Activated CD8-positive, alpha-beta T cell treated with anti-CD3 and anti-CD28 coated beads for 36 hours (primary cell): ENCODE measurements at regions not wholly inside any gene's neighbourhood (a gene's known extent, or its start where the extent isn't known, plus 50 kb on each side); places are given as distances from the start of the nearest gene placed in this dataset.
"Not testable (repeated sequence)": the region's sequence is repeated elsewhere in the genome, so short reads cannot be mapped to it uniquely, and the experiment has no call there.

Experiments used
- ATAC-seq: fragments of 200-7000 bp; cut with Tn5 transposase; one replicate; pipeline ENCODE4 v1.10.0; 2021; ENCODE audit warnings: mild to moderate bottlenecking, moderate library complexity
- CTCF ChIA-PET: fragments of 350-600 bp; sonication (Branson Sonifier 250); formaldehyde crosslinking; loops from one replicate; lab custom pipeline; 2021; ENCODE audit warnings: antibody characterized with exemption; lab: Charles Lee
- POLR2A ChIA-PET: fragments of 350-600 bp; sonication (Branson Sonifier 250); formaldehyde crosslinking; loops from one replicate; lab custom pipeline; 2021; ENCODE audit warnings: antibody characterized with exemption; lab: Charles Lee
- DNase-seq: peaks from one replicate; pipeline ENCODE4 v3.0.0-alpha.2; 2020
- H3K27ac Mint-ChIP-seq: one replicate; pipeline ENCODE4 v1.8.0; 2021; ENCODE audit warnings: mild to moderate bottlenecking, mixed read lengths
- H3K27me3 Mint-ChIP-seq: one replicate; pipeline ENCODE4 v1.8.0; 2021; ENCODE audit warnings: mixed read lengths
- H3K36me3 Mint-ChIP-seq: one replicate; pipeline ENCODE4 v1.8.0; 2021; ENCODE audit warnings: low read depth, mixed read lengths
- H3K4me1 Mint-ChIP-seq: one replicate; pipeline ENCODE4 v1.8.0; 2021; ENCODE audit warnings: low read depth, mixed read lengths
- H3K4me3 Mint-ChIP-seq: one replicate; pipeline ENCODE4 v1.8.0; 2021; ENCODE audit warnings: mild to moderate bottlenecking, moderate library complexity, mixed read lengths
- H3K9me3 Mint-ChIP-seq: one replicate; pipeline ENCODE4 v1.8.0; 2021; ENCODE audit warnings: mixed read lengths
- CTCF ChIP-seq: fragments of 200-600 bp; IDR thresholded peaks from one replicate; pipeline ENCODE4 v1.8.0; 2022; ENCODE audit warnings: antibody characterized with exemption, mild to moderate bottlenecking
- intact Hi-C: fragments of 100-400 bp; cut with micrococcal nuclease; formaldehyde crosslinking; loops from one replicate; pipeline ENCODE4 v1.10.0; 2022

DNA sequence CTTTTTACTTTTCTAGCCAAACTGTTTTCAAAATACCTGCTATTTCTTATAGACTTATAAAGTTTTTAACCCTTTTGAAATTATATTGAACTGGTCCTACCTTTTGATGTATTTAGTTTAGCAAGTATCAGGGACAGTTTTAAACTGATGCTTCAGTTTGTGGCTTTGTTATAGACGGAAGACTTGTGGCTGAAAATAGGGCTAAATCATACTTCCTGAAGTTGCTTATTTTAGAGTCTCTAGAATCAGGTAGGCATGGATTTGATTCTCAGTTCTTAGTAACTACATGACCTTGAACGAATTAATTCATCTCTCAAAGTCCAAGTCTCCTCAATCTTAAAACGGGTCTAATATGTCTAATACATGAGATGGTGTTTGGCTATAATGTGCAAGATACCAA is 322.8 kb downstream of the RAP2B start:
- Mint-ChIP-seq H3K4me3 (no peak overlapping the region), H3K4me1 (peaks cover 10% of the 10 kb centered on the region), H3K36me3 (no peaks in the 10 kb centered on the region), H3K27ac (no peak overlapping the region), H3K9me3 (no peaks in the 10 kb centered on the region), H3K27me3 (no peaks in the 10 kb centered on the region)
- intact Hi-C loops: no loop called here
- no peak for TF ChIP-seq CTCF
- ChIA-PET CTCF (no interaction called here), POLR2A (no interaction called here)
- ATAC-seq (peak; percentile 20), DNase-seq (no peak)

GRCh38 chr3:153495422-153495821 is 333.4 kb downstream of the RAP2B start:
- DNase-seq: no peak
- ChIA-PET POLR2A (no interaction called here), CTCF (no interaction called here)
- H3K27me3 Mint-ChIP-seq: no peaks in the 10 kb centered on the region
- no peak overlapping the region for H3K4me3 Mint-ChIP-seq
- H3K36me3 Mint-ChIP-seq: no peaks in the 10 kb centered on the region
- H3K4me1 Mint-ChIP-seq: no peaks in the 10 kb centered on the region
- ATAC-seq: no peak
- H3K9me3 Mint-ChIP-seq: no peaks in the 10 kb centered on the region
- H3K27ac Mint-ChIP-seq: no peak overlapping the region
- no peak for TF ChIP-seq CTCF
- intact Hi-C loops: no loop called here

- DNase-seq (no peak), ATAC-seq (no peak)
- no peaks in the 10 kb centered on the region for H3K4me1 Mint-ChIP-seq
- no peaks in the 10 kb centered on the region for H3K27me3 Mint-ChIP-seq
- no peak overlapping the region for H3K27ac Mint-ChIP-seq
- POLR2A ChIA-PET: no interaction called here
- CTCF ChIA-PET: no interaction called here
- intact Hi-C loops: no loop called here
- no peaks in the 10 kb centered on the region for H3K9me3 Mint-ChIP-seq
- no peak overlapping the region for H3K4me3 Mint-ChIP-seq
- no peaks in the 10 kb centered on the region for H3K36me3 Mint-ChIP-seq
- TF ChIP-seq CTCF: no peak
Measured at GRCh38 chr3:153502682-153503081, 340.7 kb downstream of the RAP2B start.

GRCh38 chr3:153503873-153504272 is 341.8 kb downstream of the RAP2B start:
- TF ChIP-seq CTCF: no peak
- no peaks in the 10 kb centered on the region for H3K4me1 Mint-ChIP-seq
- no peak overlapping the region for H3K27ac Mint-ChIP-seq
- H3K4me3 Mint-ChIP-seq: no peak overlapping the region
- intact Hi-C loops: no loop called here
- H3K27me3 Mint-ChIP-seq: no peaks in the 10 kb centered on the region
- no peaks in the 10 kb centered on the region for H3K36me3 Mint-ChIP-seq
- CTCF ChIA-PET: interaction anchor here (0.7 kb wide), 1 partner anchor 185 kb away, joined by 3 read pairs; no protein-coding TSS in a partner anchor
- no peak for ATAC-seq
- no peaks in the 10 kb centered on the region for H3K9me3 Mint-ChIP-seq
- POLR2A ChIA-PET: no interaction called here
- DNase-seq: no peak

DNA sequence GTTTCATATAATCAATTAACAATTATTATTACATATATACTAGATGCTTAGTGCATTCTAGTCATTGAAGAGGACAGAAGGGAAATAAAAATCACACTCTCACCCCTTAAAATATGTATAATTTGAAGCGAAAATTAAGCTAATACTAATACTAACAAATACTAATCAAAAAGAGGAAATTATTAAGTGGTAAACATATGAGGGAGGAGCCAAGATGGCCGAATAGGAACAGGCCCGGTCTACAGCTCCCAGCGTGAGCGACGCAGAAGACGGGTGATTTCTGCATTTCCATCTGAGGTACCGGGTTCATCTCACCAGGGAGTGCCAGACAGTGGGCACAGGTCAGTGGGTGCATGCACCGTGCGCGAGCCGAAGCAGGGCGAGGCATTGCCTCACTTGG is 344.2 kb downstream of the RAP2B start:
- H3K9me3 Mint-ChIP-seq, intact Hi-C loops, ATAC-seq, DNase-seq, H3K27ac Mint-ChIP-seq, CTCF ChIA-PET, H3K27me3 Mint-ChIP-seq, H3K4me1 Mint-ChIP-seq, POLR2A ChIA-PET, H3K4me3 Mint-ChIP-seq, H3K36me3 Mint-ChIP-seq: not testable (repeated sequence)

DNA sequence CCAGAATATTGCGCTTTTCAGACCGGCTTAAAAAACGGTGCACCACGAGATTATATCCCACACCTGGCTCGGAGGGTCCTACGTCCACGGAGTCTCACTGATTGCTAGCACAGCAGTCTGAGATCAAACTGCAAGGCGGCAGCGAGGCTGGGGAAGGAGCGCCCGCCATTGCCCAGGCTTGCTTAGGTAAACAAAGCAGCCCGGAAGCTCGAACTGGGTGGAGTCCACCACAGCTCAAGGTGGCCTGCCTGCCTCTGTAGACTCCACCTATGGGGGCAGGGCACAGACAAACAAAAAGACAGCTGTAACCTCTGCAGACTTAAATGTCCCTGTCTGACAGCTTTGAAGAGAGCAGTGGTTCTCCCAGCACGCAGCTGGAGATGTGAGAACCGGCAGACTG is 344.7 kb downstream of the RAP2B start:
- H3K9me3 Mint-ChIP-seq, H3K36me3 Mint-ChIP-seq, POLR2A ChIA-PET, intact Hi-C loops, ATAC-seq, H3K4me3 Mint-ChIP-seq, DNase-seq, H3K27ac Mint-ChIP-seq, H3K4me1 Mint-ChIP-seq, H3K27me3 Mint-ChIP-seq, CTCF ChIA-PET: not testable (repeated sequence)
